SU-DHL-6 (cell line): ENCODE measurements at regions not wholly inside any gene's neighbourhood (a gene's known extent, or its start where the extent isn't known, plus 50 kb on each side); places are given as distances from the start of the nearest gene placed in this dataset.

ENCODE experiments used
- H2AFZ ChIP-seq: fragments of 200-600 bp; sonication (generic); 2 replicates; pipeline ENCODE4 v1.6.1; 2014; ENCODE audit warnings: low read depth, mild to moderate bottlenecking, moderate library complexity, mixed read lengths, antibody characterized with exemption, low read length; ENCODE audit not compliant: severe bottlenecking
- H3F3A ChIP-seq: fragments of 200-600 bp; shearing (Covaris generic); 2 replicates; pipeline ENCODE4 v1.6.0; 2016; ENCODE audit warnings: antibody characterized with exemption, mild to moderate bottlenecking; ENCODE audit not compliant: insufficient read depth
- H3K27ac ChIP-seq: fragments of 200-600 bp; sonication (generic); 2 replicates; pipeline ENCODE4 v1.5.1; 2016; ENCODE audit warnings: low read depth, mild to moderate bottlenecking, low read length, moderate library complexity, mixed read lengths
- H3K27me3 ChIP-seq: fragments of 200-600 bp; sonication (generic), shearing (Covaris generic); 2 replicates; pipeline ENCODE4 v1.6.0; 2014; ENCODE audit warnings: mild to moderate bottlenecking, low read length
- H3K36me3 ChIP-seq: fragments of 200-600 bp; sonication (generic); 2 replicates; pipeline ENCODE4 v1.6.1; 2014; ENCODE audit warnings: mild to moderate bottlenecking, low read length, mixed read lengths
- H3K4me2 ChIP-seq: fragments of 300-600, 200-600 bp; shearing (Covaris generic), sonication (generic); 2 replicates; pipeline ENCODE4 v1.6.0; 2014; ENCODE audit warnings: low read length, low read depth, mild to moderate bottlenecking; ENCODE audit not compliant: poor library complexity, severe bottlenecking
- H3K4me3 ChIP-seq: fragments of 200-600 bp; sonication (generic); 2 replicates; pipeline ENCODE4 v1.5.1; 2014; ENCODE audit warnings: antibody characterized with exemption, low read length, mild to moderate bottlenecking, mixed read lengths; ENCODE audit not compliant: insufficient read depth, poor library complexity, severe bottlenecking
- H3K79me2 ChIP-seq: fragments of 200-600 bp; sonication (generic); 2 replicates; pipeline ENCODE4 v1.6.1; 2014; ENCODE audit warnings: mild to moderate bottlenecking, low read length, moderate library complexity; ENCODE audit not compliant: insufficient read depth
- H3K9ac ChIP-seq: fragments of 200-600 bp; sonication (generic); 2 replicates; pipeline ENCODE4 v1.7.0; 2014; ENCODE audit warnings: mild to moderate bottlenecking, low read length
- H3K9me2 ChIP-seq: fragments of 200-600 bp; sonication (generic); replicated peaks from 2 replicates; pipeline ENCODE4 v1.6.1; 2014; ENCODE audit warnings: low read length; ENCODE audit not compliant: insufficient read depth
- H3K9me3 ChIP-seq: fragments of 200-600 bp; sonication (generic); 2 replicates; pipeline ENCODE4 v1.6.1; 2014; ENCODE audit warnings: low read length, mixed read lengths; ENCODE audit not compliant: insufficient read depth
- H4K20me1 ChIP-seq: fragments of 200-600 bp; sonication (generic); 2 replicates; pipeline ENCODE4 v1.6.1; 2014; ENCODE audit warnings: low read depth, mild to moderate bottlenecking, antibody characterized with exemption, low read length, moderate library complexity, mixed read lengths
- EZH2phosphoT487 ChIP-seq: fragments of 200-600 bp; sonication (generic), shearing (Covaris generic); conservative IDR thresholded peaks from 2 replicates; pipeline ENCODE4 v1.6.1; 2018; ENCODE audit warnings: mild to moderate bottlenecking, antibody characterized with exemption, low read length, moderate library complexity, mixed read lengths
- TF ChIP-seq, protein P1 (sequence below): fragments of 200-600 bp; sonication (generic); IDR thresholded peaks from one replicate; pipeline ENCODE4 v1.5.1; 2017; ENCODE audit warnings: antibody characterized with exemption, mild to moderate bottlenecking, low read length, moderate library complexity; ENCODE audit not compliant: insufficient read depth, poor library complexity, severe bottlenecking

DNA sequence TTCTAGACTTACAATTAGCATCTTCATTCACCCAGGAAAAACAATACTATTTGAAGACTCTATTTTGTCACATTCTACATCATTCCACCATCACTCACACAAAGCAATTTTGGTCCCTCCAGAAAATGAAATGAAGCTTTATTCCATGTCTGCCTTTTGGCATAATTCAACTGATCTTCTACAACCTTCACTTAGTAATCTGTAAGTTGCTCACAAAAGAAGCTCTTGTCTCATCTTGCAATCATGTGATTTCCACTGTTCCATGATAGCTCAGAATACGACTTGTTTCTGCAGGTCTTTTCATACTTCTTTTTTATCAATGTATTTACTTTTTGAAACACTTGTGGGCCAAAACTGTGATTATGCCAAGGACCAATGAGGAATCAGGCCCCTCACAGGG lies 261.9 kb upstream of the NR4A3 start:
- Histone ChIP-seq H3K4me2 (no peak overlapping the region), H2AFZ (no peak overlapping the region), H3K9ac (no peak overlapping the region), H3K27ac (no peak overlapping the region), H4K20me1 (no peaks in the 10 kb centered on the region), H3K9me2 (no peaks in the 10 kb centered on the region), H3F3A (no peaks in the 10 kb centered on the region), H3K27me3 (no peaks in the 10 kb centered on the region), H3K4me3 (no peak overlapping the region), H3K79me2 (no peaks in the 10 kb centered on the region), H3K36me3 (no peaks in the 10 kb centered on the region), H3K9me3 (no peaks in the 10 kb centered on the region)
- TF ChIP-seq EZH2phosphoT487: no peak
- TF ChIP-seq, protein P1, sequence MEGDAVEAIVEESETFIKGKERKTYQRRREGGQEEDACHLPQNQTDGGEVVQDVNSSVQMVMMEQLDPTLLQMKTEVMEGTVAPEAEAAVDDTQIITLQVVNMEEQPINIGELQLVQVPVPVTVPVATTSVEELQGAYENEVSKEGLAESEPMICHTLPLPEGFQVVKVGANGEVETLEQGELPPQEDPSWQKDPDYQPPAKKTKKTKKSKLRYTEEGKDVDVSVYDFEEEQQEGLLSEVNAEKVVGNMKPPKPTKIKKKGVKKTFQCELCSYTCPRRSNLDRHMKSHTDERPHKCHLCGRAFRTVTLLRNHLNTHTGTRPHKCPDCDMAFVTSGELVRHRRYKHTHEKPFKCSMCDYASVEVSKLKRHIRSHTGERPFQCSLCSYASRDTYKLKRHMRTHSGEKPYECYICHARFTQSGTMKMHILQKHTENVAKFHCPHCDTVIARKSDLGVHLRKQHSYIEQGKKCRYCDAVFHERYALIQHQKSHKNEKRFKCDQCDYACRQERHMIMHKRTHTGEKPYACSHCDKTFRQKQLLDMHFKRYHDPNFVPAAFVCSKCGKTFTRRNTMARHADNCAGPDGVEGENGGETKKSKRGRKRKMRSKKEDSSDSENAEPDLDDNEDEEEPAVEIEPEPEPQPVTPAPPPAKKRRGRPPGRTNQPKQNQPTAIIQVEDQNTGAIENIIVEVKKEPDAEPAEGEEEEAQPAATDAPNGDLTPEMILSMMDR: no peak

DNA sequence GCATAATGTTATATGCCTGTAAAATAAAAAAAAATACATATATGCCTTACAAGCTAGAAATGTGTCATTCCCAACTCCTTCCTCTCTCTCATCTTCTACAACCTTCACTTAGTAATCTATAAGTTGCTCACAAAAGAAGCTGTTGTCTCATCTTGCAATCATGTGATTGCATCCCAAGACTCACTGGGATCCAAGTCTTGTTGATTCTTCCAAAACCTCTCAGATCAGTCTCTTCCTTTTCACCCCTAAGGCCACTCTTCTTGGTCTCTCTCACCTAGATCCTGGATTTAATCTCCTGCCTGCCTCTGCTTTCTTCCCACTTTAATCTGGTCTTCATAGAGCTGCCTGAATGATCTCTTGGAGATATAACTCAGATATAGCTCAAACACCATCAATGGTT lies 261.1 kb upstream of the NR4A3 start:
- no peak overlapping the region for H3K4me3 ChIP-seq
- no peaks in the 10 kb centered on the region for H3F3A ChIP-seq
- no peak overlapping the region for H2AFZ ChIP-seq
- no peak overlapping the region for H3K27ac ChIP-seq
- H4K20me1 ChIP-seq: no peaks in the 10 kb centered on the region
- no peak overlapping the region for H3K9ac ChIP-seq
- no peaks in the 10 kb centered on the region for H3K9me3 ChIP-seq
- H3K27me3 ChIP-seq: no peaks in the 10 kb centered on the region
- no peaks in the 10 kb centered on the region for H3K79me2 ChIP-seq
- no peaks in the 10 kb centered on the region for H3K36me3 ChIP-seq
- TF ChIP-seq EZH2phosphoT487: no peak
- TF ChIP-seq, protein P1: no peak
- H3K4me2 ChIP-seq: no peak overlapping the region
- no peaks in the 10 kb centered on the region for H3K9me2 ChIP-seq

DNA sequence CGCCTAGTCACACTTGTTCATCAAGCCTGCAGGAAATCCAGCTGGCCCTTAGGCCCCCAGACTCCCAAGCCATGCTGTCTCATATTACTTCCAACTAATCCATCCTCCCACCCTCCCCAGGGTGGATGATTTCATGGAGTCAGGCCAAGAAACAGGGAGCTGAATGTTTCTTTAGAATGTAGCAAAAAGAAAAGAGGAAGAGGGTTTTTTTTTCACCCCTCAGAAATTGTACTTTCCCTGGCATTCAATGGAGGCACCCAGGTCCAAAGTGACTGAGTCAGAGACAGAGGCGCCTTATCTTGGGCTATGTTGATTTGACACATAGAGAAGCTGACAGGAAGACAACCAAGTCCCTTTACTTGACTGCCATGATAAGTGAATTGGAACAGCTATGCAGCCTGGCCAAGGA lies 260.2 kb upstream of the NR4A3 start:
- TF ChIP-seq EZH2phosphoT487: no peak
- TF ChIP-seq, protein P1: no peak
- no peaks in the 10 kb centered on the region for H3K9me2 ChIP-seq
- H4K20me1 ChIP-seq: no peaks in the 10 kb centered on the region
- no peak overlapping the region for H3K4me2 ChIP-seq
- no peak overlapping the region for H3K9ac ChIP-seq
- H3K27me3 ChIP-seq: no peaks in the 10 kb centered on the region
- no peak overlapping the region for H3K27ac ChIP-seq
- H2AFZ ChIP-seq: no peak overlapping the region
- H3K36me3 ChIP-seq: no peaks in the 10 kb centered on the region
- H3K4me3 ChIP-seq: no peak overlapping the region
- no peaks in the 10 kb centered on the region for H3K79me2 ChIP-seq
- H3K9me3 ChIP-seq: no peaks in the 10 kb centered on the region
- no peaks in the 10 kb centered on the region for H3F3A ChIP-seq
